ENCODE measurements at regions not wholly inside any gene's neighbourhood (a gene's known extent, or its start where the extent isn't known, plus 50 kb on each side); places are given as distances from the start of the nearest gene placed in this dataset.

DNA sequence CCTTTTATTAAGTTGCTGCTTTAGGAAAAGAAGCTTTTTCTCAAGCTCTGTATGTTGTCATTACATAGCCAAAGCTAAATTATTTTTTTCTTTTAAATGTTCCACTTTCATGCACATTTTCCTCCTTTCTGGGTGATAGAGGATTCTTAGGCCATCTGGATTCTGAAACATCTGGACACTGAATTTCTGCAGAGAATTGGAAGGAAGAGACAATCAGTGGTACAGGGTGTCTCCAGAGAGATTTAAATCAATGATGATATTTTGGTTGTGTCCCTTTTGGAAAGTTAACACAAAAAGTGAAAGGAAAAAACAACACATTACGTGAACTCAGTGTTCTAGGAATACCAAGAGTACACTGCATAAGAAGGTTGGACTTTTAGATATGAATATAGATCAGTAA is 211.4 kb upstream of the PKN2 start:
- Histone ChIP-seq H3K36me3 (no peaks in the 10 kb centered on the region), H3K4me3 (no peak overlapping the region), H3K27ac (no peak overlapping the region), H3K9me3 (no peaks in the 10 kb centered on the region), H3K27me3 (no peaks in the 10 kb centered on the region), H3K4me1 (no peaks in the 10 kb centered on the region)
- DNase-seq (no peak), ATAC-seq (ENCODE audit: low FRiP score in 2 of 2) (no peak)
- WGBS, 2 donors, result 81 to 85% methylated on average over 1 of the region's 1 CpG
- TF ChIP-seq POLR2AphosphoS5 (IDR thresholded peaks at IDR 0.05) (no peak), POLR2A (IDR thresholded peaks at IDR 0.05) (no peak), CTCF (IDR thresholded peaks at IDR 0.05) (no peak), EP300 (IDR thresholded peaks at IDR 0.05) (no peak)

DNA sequence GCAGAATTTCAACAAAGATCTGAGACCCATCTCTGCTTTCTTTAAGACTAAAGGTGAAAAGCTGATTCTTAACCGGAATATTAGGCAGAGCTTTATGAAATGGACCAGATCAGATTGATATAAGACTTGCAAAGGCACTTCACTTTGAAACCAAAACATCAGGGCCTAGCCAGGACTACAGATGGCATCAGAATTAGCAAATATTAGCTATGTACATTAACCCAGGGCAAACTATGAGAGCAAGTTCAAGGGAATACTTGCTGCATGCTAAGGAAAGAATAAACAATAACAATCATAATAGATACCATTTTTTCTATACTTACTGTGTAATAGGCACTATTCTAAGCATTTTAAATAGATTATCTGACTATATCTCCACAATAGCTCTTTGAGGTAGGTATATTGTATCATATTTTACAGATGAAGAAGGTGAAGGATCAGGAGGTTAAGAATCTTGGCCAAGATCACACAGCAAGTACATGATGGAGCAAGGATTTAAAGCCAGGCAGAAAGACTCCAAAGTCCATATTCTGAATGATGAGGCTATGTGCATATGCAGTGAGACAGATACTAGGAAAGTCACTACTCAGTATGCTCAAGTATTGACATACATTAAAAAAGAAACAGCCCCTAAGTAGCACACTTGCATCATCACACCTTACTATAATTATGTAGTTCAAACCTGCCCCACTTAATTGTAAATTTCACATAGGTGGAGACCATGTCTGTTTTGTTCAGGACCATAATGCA is 209.3 kb upstream of the PKN2 start:
- TF ChIP-seq EP300 (IDR thresholded peaks at IDR 0.05) (no peak), CTCF (IDR thresholded peaks at IDR 0.05) (no peak), POLR2AphosphoS5 (IDR thresholded peaks at IDR 0.05) (no peak), POLR2A (IDR thresholded peaks at IDR 0.05) (no peak)
- no peaks in the 10 kb centered on the region for H3K4me1 ChIP-seq
- 91 to 94% methylated on average over 1 of the region's 1 CpG for WGBS, 2 donors
- ATAC-seq (ENCODE audit: low FRiP score in 2 of 2) (no peak), DNase-seq (no peak)
- no peaks in the 10 kb centered on the region for H3K27me3 ChIP-seq
- H3K9me3 ChIP-seq, result no peaks in the 10 kb centered on the region
- no peak overlapping the region for H3K4me3 ChIP-seq
- H3K27ac ChIP-seq, result no peak overlapping the region
- no peaks in the 10 kb centered on the region for H3K36me3 ChIP-seq

- no peak for TF ChIP-seq EP300 (IDR thresholded peaks at IDR 0.05)
- TF ChIP-seq POLR2AphosphoS5 (IDR thresholded peaks at IDR 0.05), result no peak
- TF ChIP-seq CTCF (IDR thresholded peaks at IDR 0.05), result no peak
- TF ChIP-seq POLR2A (IDR thresholded peaks at IDR 0.05), result no peak
- WGBS, 2 donors, result 75 to 80% methylated on average over 4 of the region's 4 CpGs
- Histone ChIP-seq H3K4me1 (no peaks in the 10 kb centered on the region), H3K27ac (no peak overlapping the region), H3K9me3 (no peaks in the 10 kb centered on the region), H3K36me3 (no peaks in the 10 kb centered on the region), H3K4me3 (no peak overlapping the region), H3K27me3 (no peaks in the 10 kb centered on the region)
- no peak for ATAC-seq (ENCODE audit: low FRiP score in 2 of 2)
- DNase-seq, result no peak
These were observed 199.2 kb upstream of the PKN2 start for GRCh38 chr1:88484881-88485280.

DNA sequence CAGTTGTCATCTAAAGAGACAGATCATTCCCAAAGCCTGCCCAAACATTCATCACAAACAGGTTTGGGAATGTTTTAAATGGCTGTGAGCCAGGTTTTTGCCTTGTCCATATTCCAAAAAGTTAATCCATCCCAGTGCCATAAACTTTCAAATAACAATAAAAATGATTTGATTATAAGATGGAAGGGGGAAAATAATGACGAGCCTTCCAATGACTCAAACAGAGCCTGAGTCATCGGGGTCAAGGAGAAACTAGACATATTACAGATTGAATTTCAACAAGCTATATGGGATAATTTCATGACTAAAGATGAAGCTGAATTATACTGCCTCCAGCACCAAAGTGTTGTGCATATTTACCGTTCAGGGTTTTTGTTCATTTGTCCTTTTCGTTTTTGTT is 195.8 kb upstream of the PKN2 start:
- H3K27me3 ChIP-seq, result no peaks in the 10 kb centered on the region
- no peaks in the 10 kb centered on the region for H3K4me1 ChIP-seq
- no peak for DNase-seq
- ATAC-seq (ENCODE audit: low FRiP score in 2 of 2), result no peak
- no peak overlapping the region for H3K4me3 ChIP-seq
- no peaks in the 10 kb centered on the region for H3K36me3 ChIP-seq
- no peaks in the 10 kb centered on the region for H3K9me3 ChIP-seq
- H3K27ac ChIP-seq, result no peak overlapping the region
- WGBS, 2 donors, result 60 to 65% methylated on average over 4 of the region's 4 CpGs
- TF ChIP-seq EP300 (IDR thresholded peaks at IDR 0.05) (no peak), POLR2A (IDR thresholded peaks at IDR 0.05) (no peak), POLR2AphosphoS5 (IDR thresholded peaks at IDR 0.05) (no peak), CTCF (IDR thresholded peaks at IDR 0.05) (no peak)

DNA sequence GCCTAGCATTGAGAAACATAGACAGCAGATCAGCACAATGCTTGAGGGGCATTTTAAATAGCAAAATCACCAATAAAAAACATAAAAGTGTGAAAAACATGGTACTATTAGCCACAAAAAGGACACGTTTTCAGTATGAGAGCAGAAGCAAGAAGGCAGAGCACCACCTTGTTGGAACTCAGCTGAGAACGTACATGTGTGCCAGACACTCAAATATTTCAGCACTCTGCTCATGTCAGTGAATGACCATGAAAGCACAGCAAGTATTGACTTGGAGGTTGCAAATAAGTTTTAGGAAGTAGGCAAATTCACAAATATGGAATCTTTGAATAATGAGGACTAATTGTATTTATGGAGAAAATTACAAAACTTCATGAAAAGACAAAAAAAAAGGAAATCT is 193.4 kb upstream of the PKN2 start:
- Histone ChIP-seq H3K4me1 (no peaks in the 10 kb centered on the region), H3K9me3 (no peaks in the 10 kb centered on the region), H3K27ac (no peak overlapping the region), H3K27me3 (no peaks in the 10 kb centered on the region), H3K4me3 (no peak overlapping the region), H3K36me3 (no peaks in the 10 kb centered on the region)
- no peak for ATAC-seq (ENCODE audit: low FRiP score in 2 of 2)
- no peak for TF ChIP-seq POLR2A (IDR thresholded peaks at IDR 0.05)
- no peak for TF ChIP-seq POLR2AphosphoS5 (IDR thresholded peaks at IDR 0.05)
- 66 to 68% methylated on average over 2 of the region's 2 CpGs for WGBS, 2 donors
- no peak for DNase-seq
